OCI-LY1 (cell line): ENCODE measurements at regions not wholly inside any gene's neighbourhood (a gene's known extent, or its start where the extent isn't known, plus 50 kb on each side); places are given as distances from the start of the nearest gene placed in this dataset.

ENCODE experiments used
- EZH2 ChIP-seq: fragments of 200-600 bp; sonication (generic), shearing (Covaris generic); IDR thresholded peaks from 2 replicates; pipeline ENCODE4 v1.8.0; 2017; ENCODE audit warnings: borderline replicate concordance, mixed run types, mild to moderate bottlenecking, antibody characterized with exemption, low read length, moderate library complexity, mixed read lengths
- TF ChIP-seq, protein P1 (sequence below): fragments of 200-600 bp; sonication (generic), shearing (Covaris generic); IDR thresholded peaks from 2 replicates; pipeline ENCODE4 v1.5.1; 2017; ENCODE audit warnings: mild to moderate bottlenecking, antibody characterized with exemption, low read length, moderate library complexity, mixed read lengths

GRCh38 chr3:35950021-35950420 lies 310.7 kb downstream of the ARPP21 start:
- TF ChIP-seq, protein P1, sequence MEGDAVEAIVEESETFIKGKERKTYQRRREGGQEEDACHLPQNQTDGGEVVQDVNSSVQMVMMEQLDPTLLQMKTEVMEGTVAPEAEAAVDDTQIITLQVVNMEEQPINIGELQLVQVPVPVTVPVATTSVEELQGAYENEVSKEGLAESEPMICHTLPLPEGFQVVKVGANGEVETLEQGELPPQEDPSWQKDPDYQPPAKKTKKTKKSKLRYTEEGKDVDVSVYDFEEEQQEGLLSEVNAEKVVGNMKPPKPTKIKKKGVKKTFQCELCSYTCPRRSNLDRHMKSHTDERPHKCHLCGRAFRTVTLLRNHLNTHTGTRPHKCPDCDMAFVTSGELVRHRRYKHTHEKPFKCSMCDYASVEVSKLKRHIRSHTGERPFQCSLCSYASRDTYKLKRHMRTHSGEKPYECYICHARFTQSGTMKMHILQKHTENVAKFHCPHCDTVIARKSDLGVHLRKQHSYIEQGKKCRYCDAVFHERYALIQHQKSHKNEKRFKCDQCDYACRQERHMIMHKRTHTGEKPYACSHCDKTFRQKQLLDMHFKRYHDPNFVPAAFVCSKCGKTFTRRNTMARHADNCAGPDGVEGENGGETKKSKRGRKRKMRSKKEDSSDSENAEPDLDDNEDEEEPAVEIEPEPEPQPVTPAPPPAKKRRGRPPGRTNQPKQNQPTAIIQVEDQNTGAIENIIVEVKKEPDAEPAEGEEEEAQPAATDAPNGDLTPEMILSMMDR: no peak
- TF ChIP-seq EZH2: no peak
